ENCODE measurements at regions not wholly inside any gene's neighbourhood (a gene's known extent, or its start where the extent isn't known, plus 50 kb on each side); places are given as distances from the start of the nearest gene placed in this dataset.
"Not testable (repeated sequence)": the region's sequence is repeated elsewhere in the genome, so short reads cannot be mapped to it uniquely, and the experiment has no call there.

DNA sequence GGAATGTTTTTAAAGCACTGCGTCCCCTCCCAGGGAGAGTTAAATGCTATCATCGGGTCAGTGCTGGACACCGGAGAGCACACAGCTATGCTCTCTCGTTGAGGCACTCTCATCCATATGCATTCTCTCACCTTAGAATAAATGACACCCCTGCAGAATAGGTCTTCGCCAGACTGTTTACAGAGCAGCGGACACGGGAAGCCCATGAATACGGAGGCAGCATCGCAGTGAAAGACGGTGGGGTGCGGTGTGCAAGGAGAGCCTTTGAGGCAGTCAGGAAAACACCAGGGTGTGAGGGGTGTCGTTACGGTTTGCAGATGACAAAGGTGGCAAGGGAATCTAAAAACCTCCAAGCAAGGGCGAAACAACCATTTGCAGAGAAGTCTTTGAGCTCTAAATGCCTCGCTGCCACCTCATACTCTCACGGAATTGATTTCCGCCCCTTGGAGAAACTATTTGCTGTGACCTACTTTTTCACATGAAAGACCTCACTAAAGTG is 169.2 kb upstream of the FHL2 start:
- no peak for DNase-seq

DNA sequence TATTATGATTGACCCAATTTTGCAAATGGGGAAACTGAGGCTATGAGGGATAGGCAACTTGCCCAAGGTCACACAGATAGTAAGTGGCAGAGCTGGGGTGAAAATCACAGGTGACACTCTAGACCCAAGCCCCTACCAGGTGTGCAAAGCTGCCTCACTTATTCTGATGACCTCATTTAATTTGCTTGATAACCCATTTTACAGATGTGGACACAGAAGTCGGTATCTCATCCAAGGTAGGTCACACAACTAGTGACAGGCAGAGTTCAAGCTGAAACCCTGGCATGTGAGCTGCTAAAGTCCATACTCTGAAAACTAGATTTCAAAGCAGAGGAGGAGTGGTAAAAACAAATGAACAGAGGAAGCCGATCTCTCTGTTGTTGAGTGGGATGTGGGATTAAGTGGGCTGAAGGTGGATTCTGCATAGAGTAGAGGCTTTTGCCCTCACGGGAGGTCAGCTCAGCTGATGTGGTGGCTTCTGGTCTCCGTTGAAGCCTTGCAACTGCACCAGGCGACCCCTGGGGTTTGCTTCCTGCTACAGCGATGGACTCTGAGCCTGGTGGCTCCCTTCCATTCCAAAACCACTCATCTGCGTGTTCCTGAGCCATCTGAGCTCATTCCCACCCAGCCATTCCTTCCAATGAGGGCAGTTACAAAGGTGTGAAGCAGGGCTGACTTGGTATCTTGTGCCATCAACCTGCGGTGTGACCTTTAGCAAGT is 164.3 kb upstream of the FHL2 start:
- no peak for DNase-seq

DNA sequence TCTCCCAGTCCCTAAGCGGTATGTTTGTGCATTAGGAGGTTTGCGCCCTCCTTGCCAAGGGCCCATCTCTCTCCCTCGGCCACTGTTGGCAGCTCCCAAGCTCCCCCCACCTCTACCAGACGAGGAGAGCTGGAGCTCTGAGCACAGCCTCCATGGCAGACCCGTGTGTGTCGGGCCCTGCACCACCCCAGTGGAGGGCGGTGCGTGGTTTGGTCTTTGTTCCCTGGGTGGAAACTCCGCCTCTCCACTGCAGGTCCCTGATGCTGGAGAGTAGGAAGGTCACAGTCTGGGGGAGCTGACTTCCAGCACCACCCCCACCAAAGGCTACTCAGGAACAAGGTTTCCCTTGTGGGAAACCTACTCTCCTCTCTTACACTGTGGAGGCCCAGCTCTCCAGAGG is 162.6 kb upstream of the FHL2 start:
- DNase-seq, result no peak

DNA sequence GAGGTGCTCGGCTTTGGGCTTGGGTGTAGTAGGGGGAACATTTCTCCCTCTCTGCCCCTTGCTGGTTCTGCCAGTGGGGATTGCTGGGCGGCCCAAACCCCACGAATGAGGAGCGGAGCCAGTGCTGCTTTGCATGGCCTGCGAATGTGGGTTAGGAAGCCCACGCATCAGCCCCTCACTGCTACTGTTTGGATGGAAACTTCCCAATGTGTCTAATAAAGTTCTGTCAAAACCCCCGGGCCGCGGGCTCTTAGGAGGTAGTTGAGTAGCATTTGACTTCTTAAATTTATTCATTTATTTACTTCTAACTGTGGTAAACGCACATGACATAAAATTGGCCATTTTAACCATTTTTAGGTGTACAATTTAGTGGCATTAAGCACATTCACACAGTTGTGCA is 161.3 kb upstream of the FHL2 start:
- no peak for DNase-seq

- no peak for DNase-seq
Observed at GRCh38 chr2:105557021-105557920, 158.4 kb upstream of the FHL2 start.

GRCh38 chr2:105556366-105556765 is 157.5 kb upstream of the FHL2 start:
- no peak for DNase-seq

DNA sequence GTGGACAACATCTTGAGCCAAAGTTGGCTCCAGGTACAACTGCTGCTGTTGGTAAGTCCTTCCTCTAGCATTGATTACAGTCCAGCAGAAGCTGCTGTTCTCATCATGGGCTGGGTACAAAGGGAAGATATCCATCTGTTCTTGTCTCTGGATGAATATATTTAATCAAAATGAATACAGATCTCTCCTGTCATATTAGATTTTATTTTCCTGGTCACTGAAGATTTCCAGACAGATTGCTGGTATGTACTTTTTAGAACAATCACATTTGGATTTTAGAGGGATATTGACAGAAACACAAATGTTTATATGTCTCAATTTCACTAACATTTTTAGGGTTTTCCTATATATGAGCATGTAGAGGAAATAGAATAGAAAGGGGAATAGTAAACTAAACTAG is 155.4 kb upstream of the FHL2 start:
- DNase-seq, result no peak

GRCh38 chr2:105553538-105554196 is 154.8 kb upstream of the FHL2 start:
- no peak for DNase-seq

GRCh38 chr2:105546628-105546974 is 147.8 kb upstream of the FHL2 start:
- DNase-seq, result no peak

DNA sequence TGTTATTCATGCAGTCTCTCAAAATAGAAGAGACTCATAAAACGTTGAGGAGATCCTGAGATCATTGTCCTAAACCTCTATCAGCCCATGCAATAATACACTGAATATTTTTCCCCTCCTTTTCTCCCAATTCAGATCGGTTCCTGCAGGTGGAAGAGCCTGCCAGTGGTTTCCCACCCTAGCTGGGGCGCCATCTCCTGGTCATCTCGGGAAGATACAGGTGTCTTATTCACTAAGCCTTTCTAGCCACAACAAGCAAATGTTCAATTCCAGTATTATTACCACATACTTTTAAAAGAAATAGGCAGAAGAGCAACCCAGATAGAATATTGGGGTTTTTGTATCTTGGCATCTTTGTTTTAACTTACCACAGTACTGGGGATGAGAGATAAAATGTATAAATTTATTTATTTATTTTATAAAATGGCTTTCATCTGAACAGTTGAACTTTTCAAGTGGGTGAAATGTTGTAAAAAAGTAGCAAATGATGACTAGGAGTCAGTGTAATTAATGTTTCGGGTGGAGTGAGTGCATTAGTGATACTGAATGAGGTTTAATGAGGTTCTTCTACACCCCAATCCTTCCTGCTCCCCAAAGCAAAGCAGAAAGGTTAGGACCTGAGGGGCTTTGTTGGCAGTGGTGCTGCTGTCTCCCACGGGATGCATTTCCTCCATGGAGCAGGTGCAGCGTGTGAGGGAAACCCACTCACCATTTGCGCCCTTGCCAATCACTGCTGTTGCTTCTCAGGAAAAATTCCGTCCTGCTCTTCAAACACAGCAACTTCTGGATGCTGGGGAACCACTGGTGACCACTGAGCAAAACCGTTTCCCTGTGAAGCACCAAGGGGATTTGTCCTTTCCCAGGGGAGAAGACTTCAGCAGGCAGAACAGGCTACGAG is 147.1 kb upstream of the FHL2 start:
- DNase-seq, result no peak

GRCh38 chr2:105544591-105545377 is 145.9 kb upstream of the FHL2 start:
- DNase-seq, result no peak

GRCh38 chr2:105541189-105542050 is 142.6 kb upstream of the FHL2 start:
- no peak for DNase-seq

DNA sequence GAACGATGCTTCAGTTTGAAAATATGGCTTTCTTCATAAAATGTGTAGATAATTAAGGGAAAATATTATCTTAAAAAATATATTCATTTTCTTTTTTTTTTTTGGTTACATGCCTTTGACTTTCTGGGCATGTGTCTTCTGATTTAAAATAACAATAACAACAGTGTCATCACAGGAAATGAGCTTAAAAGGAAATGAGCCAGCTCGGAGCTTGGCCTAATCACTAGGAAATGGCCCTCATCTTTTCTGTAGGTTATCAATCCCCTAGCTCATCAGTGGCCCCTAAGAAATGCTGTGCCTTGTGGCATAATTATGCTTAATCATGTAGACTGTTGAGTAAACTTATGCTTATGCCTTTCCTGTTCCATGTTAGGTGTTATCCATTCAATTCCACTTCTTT is 141.8 kb upstream of the FHL2 start:
- no peak for DNase-seq

GRCh38 chr2:105539331-105539730 is 140.5 kb upstream of the FHL2 start:
- DNase-seq, result no peak

DNA sequence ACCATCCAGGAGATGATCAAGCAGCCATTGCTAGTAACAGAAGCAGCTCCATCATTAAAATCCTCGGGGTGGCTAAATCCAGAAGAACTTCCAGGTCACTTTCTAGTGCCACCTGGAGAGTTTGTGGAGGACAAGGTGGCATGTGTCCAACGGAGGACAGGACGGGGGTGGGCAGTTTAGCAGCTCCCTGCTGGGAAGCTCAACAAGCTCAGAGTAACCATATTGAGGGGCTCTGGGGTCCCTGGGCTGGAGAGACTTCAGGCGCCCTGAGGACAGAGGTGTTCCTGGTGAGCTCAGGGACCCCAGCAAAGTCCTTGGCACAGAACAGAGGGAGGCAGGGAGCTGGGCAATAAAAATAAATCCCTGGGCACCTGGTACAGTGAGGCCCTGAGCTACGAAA is 140.0 kb upstream of the FHL2 start:
- DNase-seq, result no peak

DNA sequence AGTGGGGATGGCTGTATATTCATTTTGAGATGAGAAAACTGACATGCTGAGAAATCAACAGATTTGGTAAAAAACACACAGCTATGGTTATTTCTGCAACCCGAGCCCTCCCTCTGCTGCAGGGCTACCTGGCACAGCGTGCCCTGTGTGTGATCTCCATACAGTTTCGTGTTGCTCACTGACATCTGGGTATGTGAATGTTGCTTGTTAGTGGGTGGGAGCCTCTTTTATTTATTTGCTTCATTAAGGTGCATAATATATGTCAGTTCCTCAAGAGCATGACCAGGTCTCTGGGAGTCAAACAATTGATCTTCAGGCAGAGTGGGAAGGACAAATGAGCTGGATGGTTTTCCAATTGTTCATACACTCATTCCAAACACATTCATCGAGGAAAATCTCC is 139.1 kb upstream of the FHL2 start:
- no peak for DNase-seq

DNA sequence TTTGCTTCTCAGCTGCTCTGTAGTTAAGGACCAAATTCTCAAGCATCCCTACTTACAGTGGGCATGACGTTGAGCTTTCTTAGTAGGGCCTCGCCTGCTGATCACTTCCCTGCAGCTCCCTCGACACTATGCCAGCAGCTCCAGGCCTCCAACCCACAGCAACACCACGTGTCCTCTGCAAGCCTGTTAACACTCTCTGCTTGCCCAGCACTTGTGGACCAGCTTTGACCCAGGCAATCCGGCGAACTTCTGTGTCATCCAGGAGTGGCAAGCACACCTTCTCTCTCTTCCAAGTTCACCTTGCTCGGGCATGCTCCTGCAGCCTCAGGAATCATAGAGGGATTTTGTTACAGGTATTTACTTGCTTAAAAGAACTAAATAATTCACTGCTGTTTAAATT is 138.6 kb upstream of the FHL2 start:
- DNase-seq, result no peak

- DNase-seq, result no peak
Observed at GRCh38 chr2:105536175-105536574, 137.3 kb upstream of the FHL2 start.

- DNase-seq, result not testable (repeated sequence)
Observed at GRCh38 chr2:105529258-105529657, 130.4 kb upstream of the FHL2 start.

- DNase-seq, result no peak
Observed at GRCh38 chr2:105526000-105526925, 127.4 kb upstream of the FHL2 start.
